Fibroblast of lung (primary cell): ENCODE measurements at regions not wholly inside any gene's neighbourhood (a gene's known extent, or its start where the extent isn't known, plus 50 kb on each side); places are given as distances from the start of the nearest gene placed in this dataset.

Experiments
- DNase-seq, 2 donors: peaks; one replicate each; pipeline versions ENCODE4 v3.0.0 to v3.0.0-alpha.2; 2010; ENCODE audit warnings: low read depth in 2 of 2
- H2AFZ ChIP-seq: 2 replicates; pipeline ENCODE4 v1.5.1; 2012; ENCODE audit warnings: low read length, control low read depth, inconsistent platforms
- H3K27ac ChIP-seq: 2 replicates; pipeline ENCODE4 v1.5.1; 2011; ENCODE audit warnings: low read length, control low read depth; ENCODE audit not compliant: insufficient read depth
- H3K27me3 ChIP-seq: 2 replicates; pipeline ENCODE4 v1.5.1; 2011; ENCODE audit warnings: mild to moderate bottlenecking, low read length; ENCODE audit not compliant: control insufficient read depth, insufficient read depth
- H3K36me3 ChIP-seq: 2 replicates; pipeline ENCODE4 v1.5.1; 2011; ENCODE audit warnings: low read length; ENCODE audit not compliant: control insufficient read depth, insufficient read depth
- H3K4me1 ChIP-seq: 2 replicates; pipeline ENCODE4 v1.5.1; 2011; ENCODE audit warnings: low read length; ENCODE audit not compliant: control insufficient read depth, insufficient read depth; ENCODE audit errors: extremely low read depth
- H3K4me2 ChIP-seq: 2 replicates; pipeline ENCODE4 v1.5.1; 2011; ENCODE audit warnings: low read length, control low read depth; ENCODE audit not compliant: insufficient read depth; ENCODE audit errors: extremely low read depth
- H3K4me3 ChIP-seq, 4 experiments: fragments of 200-600 bp in 1 of 4; sonication (generic) in 1 of 4; replicated peaks in 1 of 4; 2 replicates each; pipeline ENCODE4 v1.5.1; 2011 to 2016; ENCODE audit warnings: low read length in 4 of 4, low read depth in 3 of 4, mild to moderate bottlenecking in 3 of 4, control low read depth in 2 of 4, inconsistent platforms in 1 of 4, mixed read lengths in 1 of 4; ENCODE audit not compliant: insufficient read depth in 1 of 4; ENCODE audit errors: control extremely low read depth in 1 of 4
- H3K79me2 ChIP-seq: 2 replicates; pipeline ENCODE4 v1.5.1; 2012; ENCODE audit warnings: mild to moderate bottlenecking, low read length, inconsistent platforms; ENCODE audit not compliant: control insufficient read depth, insufficient read depth
- H3K9ac ChIP-seq: 2 replicates; pipeline ENCODE4 v1.5.1; 2011; ENCODE audit warnings: mild to moderate bottlenecking, low read length, control low read depth; ENCODE audit not compliant: insufficient read depth
- H3K9me3 ChIP-seq: 2 replicates; pipeline ENCODE4 v1.5.1; 2012; ENCODE audit warnings: low read depth, low read length; ENCODE audit not compliant: control insufficient read depth, insufficient read depth
- H4K20me1 ChIP-seq: 2 replicates; pipeline ENCODE4 v1.5.1; 2011; ENCODE audit warnings: low read length; ENCODE audit not compliant: control insufficient read depth, insufficient read depth; ENCODE audit errors: extremely low read depth
- CTCF ChIP-seq, 2 donors: IDR thresholded peaks in 1 of 2; conservative IDR thresholded peaks in 1 of 2; 1 replicate in 1 of 2; 2 replicates in 1 of 2; pipeline ENCODE4 v1.5.1; 2011 to 2012; ENCODE audit warnings: low read length in 2 of 2, control low read depth in 1 of 2, inconsistent platforms in 1 of 2, low read depth in 1 of 2, mild to moderate bottlenecking in 1 of 2
- EZH2 ChIP-seq: IDR thresholded peaks from 2 replicates; pipeline ENCODE4 v1.5.1; 2012; ENCODE audit warnings: low read length, control low read depth, mild to moderate bottlenecking; ENCODE audit errors: missing control alignments

GRCh38 chr19:29098091-29098490, 114.9 kb downstream of the UQCRFS1 start:
- no peak for DNase-seq
- no peaks in the 10 kb centered on the region for H3K79me2 ChIP-seq
- no peaks in the 10 kb centered on the region for H3K9me3 ChIP-seq
- TF ChIP-seq CTCF (conservative IDR thresholded peaks at IDR 0.05 in 1 of 2, IDR thresholded peaks at IDR 0.05 in 1 of 2; ENCODE audit: low read depth in 1 of 2, low read length in 2 of 2) (no peak), EZH2 (no peak)
- no peak overlapping the region for H3K9ac ChIP-seq
- H3K27ac ChIP-seq: no peak overlapping the region
- H3K4me2 ChIP-seq: no peak overlapping the region
- no peaks in the 10 kb centered on the region for H4K20me1 ChIP-seq
- no peaks in the 10 kb centered on the region for H3K27me3 ChIP-seq
- no peak overlapping the region for H3K4me3 ChIP-seq
- no peaks in the 10 kb centered on the region for H3K36me3 ChIP-seq
- H2AFZ ChIP-seq: no peak overlapping the region
- H3K4me1 ChIP-seq: peaks cover 4% of the 10 kb centered on the region

GRCh38 chr19:29096896-29097295, 116.1 kb downstream of the UQCRFS1 start:
- Histone ChIP-seq H4K20me1 (no peaks in the 10 kb centered on the region), H3K27ac (no peak overlapping the region), H3K79me2 (no peaks in the 10 kb centered on the region), H3K4me2 (no peak overlapping the region), H3K4me1 (peaks cover 4% of the 10 kb centered on the region), H3K9me3 (no peaks in the 10 kb centered on the region), H3K4me3 (no peak overlapping the region), H2AFZ (no peak overlapping the region), H3K36me3 (no peaks in the 10 kb centered on the region), H3K9ac (no peak overlapping the region), H3K27me3 (no peaks in the 10 kb centered on the region)
- DNase-seq: no peak
- no peak for TF ChIP-seq CTCF (conservative IDR thresholded peaks at IDR 0.05 in 1 of 2, IDR thresholded peaks at IDR 0.05 in 1 of 2; ENCODE audit: low read depth in 1 of 2, low read length in 2 of 2)

- TF ChIP-seq EZH2 (no peak), CTCF (conservative IDR thresholded peaks at IDR 0.05 in 1 of 2, IDR thresholded peaks at IDR 0.05 in 1 of 2; ENCODE audit: low read depth in 1 of 2, low read length in 2 of 2) (no peak)
- Histone ChIP-seq H4K20me1 (no peaks in the 10 kb centered on the region), H3K27me3 (no peaks in the 10 kb centered on the region), H3K4me2 (no peak overlapping the region), H3K27ac (no peak overlapping the region), H3K9me3 (no peaks in the 10 kb centered on the region), H2AFZ (no peak overlapping the region), H3K4me3 (no peak overlapping the region), H3K4me1 (no peaks in the 10 kb centered on the region), H3K36me3 (no peaks in the 10 kb centered on the region), H3K79me2 (no peaks in the 10 kb centered on the region), H3K9ac (no peak overlapping the region)
- DNase-seq: no peak
Measured at GRCh38 chr19:29093553-29093908, 119.4 kb downstream of the UQCRFS1 start.
